Hematopoietic multipotent progenitor cell treated with erythropoietin and hydrocortisone succinate and interleukin-3 and kit ligand, for 15 days (in vitro differentiated cells): ENCODE measurements at regions not wholly inside any gene's neighbourhood (a gene's known extent, or its start where the extent isn't known, plus 50 kb on each side); places are given as distances from the start of the nearest gene placed in this dataset.

Source experiments
- DNase-seq: peaks from one replicate; pipeline ENCODE4 v3.0.0-alpha.2; 2015; ENCODE audit warnings: low spot score

DNA sequence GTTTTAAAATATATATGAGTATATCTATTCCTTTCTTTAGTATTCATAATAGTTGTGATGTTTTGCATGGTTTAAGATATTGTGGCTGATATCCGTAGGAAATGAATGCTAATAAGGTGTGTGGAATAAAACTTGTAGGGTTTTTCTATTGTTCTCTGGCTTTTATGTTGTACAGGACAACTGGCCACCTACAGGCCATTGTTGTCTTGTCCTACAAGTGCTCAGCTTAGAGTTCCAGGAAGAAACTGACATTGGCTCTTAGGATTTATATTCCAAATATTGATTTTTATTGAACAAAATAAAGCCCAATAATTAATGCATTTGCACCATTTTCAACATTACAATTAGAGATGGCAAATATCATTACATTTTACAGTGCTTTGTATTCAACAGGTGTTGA, 512.8 kb upstream of the TENM4 start:
- DNase-seq, result no peak

DNA sequence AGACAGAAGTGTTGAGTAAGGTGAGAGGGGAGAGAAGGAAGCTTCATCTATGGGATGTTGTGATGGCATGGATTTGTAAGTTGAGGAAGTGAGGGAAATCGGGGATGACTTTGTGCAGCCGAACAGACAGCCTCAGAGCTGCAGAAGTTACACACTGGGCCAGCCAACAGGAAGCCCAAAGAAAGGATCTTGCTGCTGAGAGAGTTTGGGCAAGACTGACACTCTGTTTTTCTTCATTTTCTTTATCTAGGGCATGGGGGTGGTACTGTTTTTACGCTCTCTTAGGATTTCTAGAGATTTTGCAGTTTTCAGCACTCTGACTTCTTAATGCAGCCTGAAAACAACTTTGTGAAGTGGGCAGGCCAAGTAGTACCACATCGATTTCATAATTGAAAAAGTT, 509.9 kb upstream of the TENM4 start:
- no peak for DNase-seq

- no peak for DNase-seq
These were observed 509.3 kb upstream of the TENM4 start for GRCh38 chr11:79950172-79950571.

GRCh38 chr11:79949574-79949973, 508.7 kb upstream of the TENM4 start:
- no peak for DNase-seq

GRCh38 chr11:79942646-79943045, 501.8 kb upstream of the TENM4 start:
- no peak for DNase-seq

- no peak for DNase-seq
These were observed 501.3 kb upstream of the TENM4 start for GRCh38 chr11:79942090-79942489.

DNA sequence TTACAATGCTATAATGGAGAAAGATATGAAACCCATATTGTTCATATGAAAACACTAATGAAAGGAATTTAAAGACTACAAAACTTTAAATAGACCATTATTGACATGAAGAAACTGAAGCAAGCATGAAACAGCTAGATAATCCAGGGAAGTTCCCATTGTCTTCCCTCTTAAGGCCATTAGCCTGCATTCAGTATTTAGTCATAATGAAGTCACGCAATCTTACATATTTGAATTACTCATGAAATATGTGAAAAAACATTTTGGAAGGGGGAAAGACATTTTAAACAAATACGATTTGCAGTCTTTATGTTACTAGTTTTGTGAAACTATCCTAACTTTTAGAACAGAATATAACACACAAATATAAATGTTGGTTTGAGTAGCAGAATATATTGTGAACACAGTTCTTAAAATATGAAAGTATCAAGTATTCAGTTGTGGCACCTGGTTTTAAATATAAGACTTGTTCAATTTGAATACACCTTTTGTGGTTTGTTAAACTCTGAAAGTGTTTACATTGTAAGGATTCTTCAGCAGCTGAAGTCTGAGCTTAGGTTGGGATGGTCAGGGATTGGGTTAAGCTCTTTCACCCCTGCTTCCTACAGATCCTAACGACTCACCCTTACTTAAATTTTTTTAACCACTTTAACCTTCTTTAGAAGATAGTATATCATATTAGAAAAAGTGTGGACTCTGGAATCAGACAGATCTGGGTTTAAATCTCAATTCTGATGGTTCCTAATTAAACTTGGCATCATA, 500.3 kb upstream of the TENM4 start:
- DNase-seq, result no peak

- no peak for DNase-seq
These were observed 499.3 kb upstream of the TENM4 start for GRCh38 chr11:79940165-79940564.

GRCh38 chr11:79939111-79939510, 498.3 kb upstream of the TENM4 start:
- DNase-seq, result no peak

GRCh38 chr11:79937676-79938334, 497.0 kb upstream of the TENM4 start:
- no peak for DNase-seq

DNA sequence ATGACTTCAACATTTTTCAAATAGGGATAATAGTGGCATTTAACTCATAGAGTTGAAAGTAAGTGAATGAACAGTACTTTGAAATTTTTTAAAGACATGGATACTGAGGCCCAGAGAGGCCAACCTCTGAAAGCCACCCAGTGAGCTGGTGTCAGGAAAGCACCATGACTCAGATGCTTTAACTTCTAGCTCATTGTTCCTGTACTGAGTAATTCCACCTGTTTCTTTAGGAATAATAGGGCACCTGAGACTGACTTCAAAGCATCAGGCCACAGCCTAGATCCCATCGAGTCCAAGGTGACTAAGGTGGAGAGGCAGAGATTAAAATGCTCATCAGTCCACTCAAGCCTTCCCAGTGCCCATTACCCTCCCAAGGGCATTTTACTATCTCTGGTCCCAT, 491.8 kb upstream of the TENM4 start:
- DNase-seq, result no peak

DNA sequence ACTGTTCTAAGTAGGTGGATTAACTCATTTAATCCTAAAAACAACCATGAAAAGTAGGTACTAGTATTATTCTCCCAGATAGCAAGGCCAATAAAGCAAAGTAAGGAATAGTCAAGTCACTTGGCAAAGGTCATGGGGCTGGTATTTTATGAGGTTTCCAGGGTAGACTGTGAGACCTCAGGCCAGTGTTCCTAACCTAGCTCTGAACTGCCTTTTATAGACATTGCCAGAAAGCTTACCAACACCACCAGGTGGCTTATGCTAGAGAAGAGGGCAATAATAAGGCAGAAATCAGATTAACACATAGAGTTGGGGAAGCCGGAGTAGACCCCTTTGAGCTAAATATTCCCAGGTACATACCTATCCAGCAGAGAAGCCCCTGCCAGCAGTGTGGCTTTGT, 490.9 kb upstream of the TENM4 start:
- DNase-seq, result no peak

- no peak for DNase-seq
These were observed 485.9 kb upstream of the TENM4 start for GRCh38 chr11:79926707-79927106.

DNA sequence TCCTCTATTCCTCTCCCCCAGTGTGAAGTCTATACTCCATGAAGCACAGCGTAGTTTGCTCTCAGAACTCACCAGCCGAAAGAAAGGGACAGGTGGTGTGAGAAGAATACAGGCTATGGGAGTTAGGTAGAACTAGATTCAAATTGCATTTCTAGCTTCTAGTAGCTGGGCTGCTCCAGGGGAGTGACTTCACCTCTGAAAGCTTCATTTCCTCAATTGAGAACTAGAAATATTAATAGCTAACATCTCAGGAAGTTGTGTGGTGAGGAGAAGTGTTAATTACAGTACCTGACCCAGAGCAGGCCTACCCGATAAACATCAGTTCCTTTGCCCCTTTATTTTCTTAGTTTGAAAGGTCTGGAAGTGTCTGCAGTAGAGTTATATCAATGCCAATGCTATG, 484.7 kb upstream of the TENM4 start:
- no peak for DNase-seq

DNA sequence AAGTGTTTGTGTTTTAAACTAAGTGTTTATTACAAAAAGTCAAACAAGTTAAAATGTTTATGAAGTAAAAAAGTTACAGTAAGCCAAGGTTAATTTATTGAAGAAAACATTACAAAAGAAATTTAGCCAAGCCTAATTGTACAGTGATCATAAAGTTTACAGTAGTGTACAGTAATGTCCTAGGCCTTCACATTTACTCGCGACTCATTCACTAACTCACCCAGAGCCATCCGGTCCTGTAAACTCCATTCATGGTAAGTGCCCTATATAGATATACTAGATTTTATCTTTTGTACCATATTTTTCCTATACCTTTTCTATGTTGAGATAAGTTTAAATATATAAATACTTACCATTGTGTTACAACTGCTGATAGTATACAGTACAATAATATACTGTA, 481.8 kb upstream of the TENM4 start:
- DNase-seq, result no peak

DNA sequence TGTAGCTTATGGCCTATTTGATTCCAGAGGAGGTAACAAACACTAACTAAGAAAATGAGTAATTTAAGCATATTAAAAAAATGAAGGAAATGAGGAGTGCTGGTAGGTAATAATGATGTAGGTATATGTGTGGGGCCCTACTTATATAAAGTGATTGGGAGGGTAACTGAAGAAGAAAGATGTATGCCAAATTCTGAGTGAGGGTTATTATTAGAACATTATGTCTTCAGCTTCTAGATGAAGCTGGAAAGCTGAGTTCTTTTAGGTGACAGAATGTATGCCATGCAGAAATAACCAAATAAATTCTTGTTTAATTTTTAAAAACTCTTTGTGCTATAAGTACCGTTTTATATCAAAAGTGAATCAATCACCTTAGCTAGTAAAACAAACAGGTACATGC, 479.6 kb upstream of the TENM4 start:
- no peak for DNase-seq

GRCh38 chr11:79919350-79919749, 478.5 kb upstream of the TENM4 start:
- DNase-seq, result no peak

DNA sequence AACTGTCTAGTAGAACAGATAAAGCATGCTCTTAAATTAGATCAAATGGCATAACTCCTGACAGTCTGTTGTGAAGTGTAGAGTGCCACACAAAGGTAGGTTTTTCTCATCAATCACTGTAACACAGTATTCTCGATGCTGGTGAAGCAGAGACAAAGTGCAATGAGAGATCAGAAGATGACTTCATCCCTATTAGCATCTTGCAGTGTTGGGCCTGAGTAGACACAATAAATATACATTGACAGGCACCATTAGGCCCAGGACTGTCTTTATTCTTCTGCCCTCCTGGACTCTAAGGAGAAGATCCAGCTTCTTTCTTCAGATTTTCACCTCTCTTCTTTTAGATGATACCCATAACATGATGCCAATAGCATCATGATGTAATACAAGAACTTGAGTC, 478.0 kb upstream of the TENM4 start:
- no peak for DNase-seq

GRCh38 chr11:79906164-79906563, 465.3 kb upstream of the TENM4 start:
- no peak for DNase-seq

GRCh38 chr11:79902493-79902892, 461.7 kb upstream of the TENM4 start:
- no peak for DNase-seq

DNA sequence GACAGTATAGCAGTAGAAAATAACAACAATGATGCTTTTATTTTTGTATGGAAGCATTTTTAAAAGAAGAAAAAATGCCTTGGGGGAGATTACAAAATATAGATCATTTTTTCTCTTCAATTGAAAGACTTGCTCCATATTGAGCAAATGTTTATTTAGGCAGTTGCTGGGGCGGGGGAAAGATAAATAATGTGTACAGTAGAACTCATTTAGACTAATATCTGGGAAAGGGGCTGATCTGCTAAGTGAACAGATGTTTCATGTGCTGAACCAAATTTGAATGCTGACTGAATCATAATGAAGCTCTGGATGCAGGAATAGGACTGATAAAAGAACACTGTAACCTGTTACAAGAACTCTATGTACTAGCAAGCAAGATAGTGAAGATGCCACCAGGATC, 457.1 kb upstream of the TENM4 start:
- DNase-seq, result no peak

- DNase-seq, result no peak
These were observed 455.4 kb upstream of the TENM4 start for GRCh38 chr11:79896258-79896657.

DNA sequence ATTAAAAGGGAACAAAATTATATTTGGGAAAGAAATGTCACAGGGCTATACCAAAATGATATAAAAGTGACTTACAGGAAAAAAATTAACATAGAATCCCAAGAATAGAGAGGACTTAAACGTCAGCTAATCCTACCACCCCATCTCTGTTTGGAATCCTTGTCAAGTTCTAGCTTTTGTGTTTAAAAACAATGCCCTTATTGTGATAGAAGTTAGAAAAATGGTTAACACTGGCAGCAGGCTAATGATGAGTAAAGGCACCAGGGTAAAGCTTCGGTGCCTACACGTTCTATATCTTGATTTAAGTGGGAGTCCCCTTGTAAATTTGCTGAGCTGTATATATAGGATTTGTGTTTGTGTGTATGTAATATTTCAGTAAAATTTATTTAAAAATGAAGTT, 453.3 kb upstream of the TENM4 start:
- DNase-seq, result no peak

- no peak for DNase-seq
These were observed 449.4 kb upstream of the TENM4 start for GRCh38 chr11:79890272-79890671.
